SJSA1 (cell line): ENCODE measurements at regions not wholly inside any gene's neighbourhood (a gene's known extent, or its start where the extent isn't known, plus 50 kb on each side); places are given as distances from the start of the nearest gene placed in this dataset.
"Not testable (repeated sequence)": the region's sequence is repeated elsewhere in the genome, so short reads cannot be mapped to it uniquely, and the experiment has no call there.

Experiments used
- DNase-seq, 2 experiments: peaks; one replicate each; pipeline ENCODE4 v3.0.0-alpha.2; 2015 to 2020; ENCODE audit warnings: low spot score in 2 of 2, low read depth in 1 of 2
- H3K27ac ChIP-seq: fragments of 250-450 bp; sonication (Bioruptor Pico); 2 replicates; pipeline ENCODE4 v1.5.1; 2020; ENCODE audit warnings: mild to moderate bottlenecking, moderate library complexity
- H3K27me3 ChIP-seq: fragments of 250-450 bp; sonication (Bioruptor Pico); replicated peaks from 2 replicates; pipeline ENCODE4 v1.5.1; 2020; ENCODE audit warnings: mild to moderate bottlenecking, moderate library complexity
- H3K36me3 ChIP-seq: fragments of 250-450 bp; sonication (Bioruptor Pico); 2 replicates; pipeline ENCODE4 v1.5.1; 2020; ENCODE audit warnings: mild to moderate bottlenecking
- H3K4me1 ChIP-seq: fragments of 250-450 bp; sonication (Bioruptor Pico); replicated peaks from 2 replicates; pipeline ENCODE4 v1.6.1; 2021; ENCODE audit warnings: mild to moderate bottlenecking
- H3K4me3 ChIP-seq: fragments of 250-450 bp; sonication (Bioruptor Pico); 2 replicates; pipeline ENCODE4 v1.5.1; 2020; ENCODE audit warnings: mild to moderate bottlenecking
- H3K9me3 ChIP-seq: fragments of 250-450 bp; sonication (Bioruptor Pico); replicated peaks from 2 replicates; pipeline ENCODE4 v1.5.1; 2020; ENCODE audit warnings: mild to moderate bottlenecking

- H3K27ac ChIP-seq = no peak overlapping the region
- no peak for DNase-seq
- no peak overlapping the region for H3K4me3 ChIP-seq
- H3K9me3 ChIP-seq = peaks cover 17% of the 10 kb centered on the region; the same call in 1 of the 2 replicates
- H3K27me3 ChIP-seq = peaks cover 4% of the 10 kb centered on the region
- peaks cover 19% of the 10 kb centered on the region for H3K4me1 ChIP-seq
- H3K36me3 ChIP-seq = peaks cover 4% of the 10 kb centered on the region; the same call in 1 of the 2 replicates
Observed at GRCh38 chr12:46518729-46519128, 146.2 kb upstream of the SLC38A2 start.

GRCh38 chr12:46518169-46518568, 145.6 kb upstream of the SLC38A2 start:
- Histone ChIP-seq H3K9me3 (peaks cover 17% of the 10 kb centered on the region; the same call in 1 of the 2 replicates), H3K27me3 (peaks cover 4% of the 10 kb centered on the region), H3K27ac (no peak overlapping the region), H3K36me3 (peaks cover 4% of the 10 kb centered on the region; the same call in 1 of the 2 replicates), H3K4me1 (peaks cover 13% of the 10 kb centered on the region), H3K4me3 (no peak overlapping the region)
- DNase-seq = peak in 1 of 2 experiments; percentile 48

- H3K27me3 ChIP-seq = peaks cover 4% of the 10 kb centered on the region
- DNase-seq = no peak
- no peak overlapping the region for H3K27ac ChIP-seq
- H3K9me3 ChIP-seq = peaks cover 17% of the 10 kb centered on the region; the same call in 1 of the 2 replicates
- H3K36me3 ChIP-seq = peaks cover 4% of the 10 kb centered on the region; the same call in 1 of the 2 replicates
- H3K4me3 ChIP-seq = no peak overlapping the region
- H3K4me1 ChIP-seq = peaks cover 7% of the 10 kb centered on the region
Observed at GRCh38 chr12:46517579-46517962, 145.0 kb upstream of the SLC38A2 start.

- Histone ChIP-seq H3K9me3 (peaks cover 20% of the 10 kb centered on the region; the same call in 1 of the 2 replicates), H3K4me1 (peaks cover 3% of the 10 kb centered on the region), H3K27me3 (peaks cover 4% of the 10 kb centered on the region), H3K4me3 (no peak overlapping the region), H3K36me3 (peaks cover 4% of the 10 kb centered on the region; the same call in 1 of the 2 replicates), H3K27ac (no peak overlapping the region)
- peak; percentile 64 to 87 for DNase-seq
Observed at GRCh38 chr12:46516933-46517578, 144.5 kb upstream of the SLC38A2 start.

- Histone ChIP-seq H3K36me3 (peaks cover 4% of the 10 kb centered on the region; the same call in 1 of the 2 replicates), H3K4me3 (no peak overlapping the region), H3K27ac (no peak overlapping the region), H3K27me3 (peaks cover 4% of the 10 kb centered on the region), H3K4me1 (no peaks in the 10 kb centered on the region), H3K9me3 (peaks cover 22% of the 10 kb centered on the region; the same call in 1 of the 2 replicates)
- peak; percentile 66 to 89 for DNase-seq
Observed at GRCh38 chr12:46516238-46516932, 143.8 kb upstream of the SLC38A2 start.

- Histone ChIP-seq H3K4me1 (no peaks in the 10 kb centered on the region), H3K9me3 (peaks cover 24% of the 10 kb centered on the region), H3K4me3 (no peak overlapping the region), H3K27ac (no peak overlapping the region), H3K36me3 (peaks cover 4% of the 10 kb centered on the region; the same call in 1 of the 2 replicates), H3K27me3 (peaks cover 4% of the 10 kb centered on the region)
- peak in 1 of 2 experiments; percentile 88 for DNase-seq
Observed at GRCh38 chr12:46515829-46516228, 143.3 kb upstream of the SLC38A2 start.

- Histone ChIP-seq H3K27ac (no peak overlapping the region), H3K36me3 (peaks cover 4% of the 10 kb centered on the region; the same call in 1 of the 2 replicates), H3K9me3 (peaks cover 30% of the 10 kb centered on the region), H3K4me3 (no peak overlapping the region), H3K4me1 (no peaks in the 10 kb centered on the region), H3K27me3 (peaks cover 4% of the 10 kb centered on the region)
- DNase-seq = peak in 1 of 2 experiments; percentile 59
Observed at GRCh38 chr12:46514886-46515285, 142.3 kb upstream of the SLC38A2 start.

GRCh38 chr12:46510257-46510656, 137.7 kb upstream of the SLC38A2 start:
- not testable (repeated sequence) for H3K4me3 ChIP-seq, H3K4me1 ChIP-seq, H3K27ac ChIP-seq, H3K36me3 ChIP-seq, DNase-seq, H3K27me3 ChIP-seq
- peaks cover 29% of the 10 kb centered on the region for H3K9me3 ChIP-seq

GRCh38 chr12:46509135-46509534, 136.6 kb upstream of the SLC38A2 start:
- Histone ChIP-seq H3K36me3 (no peaks in the 10 kb centered on the region), H3K4me1 (no peaks in the 10 kb centered on the region), H3K9me3 (peaks cover 24% of the 10 kb centered on the region), H3K27me3 (no peaks in the 10 kb centered on the region), H3K4me3 (no peak overlapping the region), H3K27ac (no peak overlapping the region)
- peak; percentile 52 to 54 for DNase-seq

GRCh38 chr12:46508651-46509050, 136.1 kb upstream of the SLC38A2 start:
- Histone ChIP-seq H3K4me3 (no peak overlapping the region), H3K36me3 (no peaks in the 10 kb centered on the region), H3K9me3 (peaks cover 24% of the 10 kb centered on the region), H3K4me1 (no peaks in the 10 kb centered on the region), H3K27me3 (no peaks in the 10 kb centered on the region), H3K27ac (no peak overlapping the region)
- DNase-seq = peak; percentile 54 to 58

GRCh38 chr12:46507766-46508165, 135.2 kb upstream of the SLC38A2 start:
- H3K9me3 ChIP-seq = peaks cover 24% of the 10 kb centered on the region
- no peaks in the 10 kb centered on the region for H3K27me3 ChIP-seq
- DNase-seq = peak in 1 of 2 experiments; percentile 57
- H3K4me3 ChIP-seq = no peak overlapping the region
- no peaks in the 10 kb centered on the region for H3K4me1 ChIP-seq
- no peaks in the 10 kb centered on the region for H3K36me3 ChIP-seq
- H3K27ac ChIP-seq = no peak overlapping the region

- Histone ChIP-seq H3K4me3 (no peak overlapping the region), H3K4me1 (no peaks in the 10 kb centered on the region), H3K36me3 (no peaks in the 10 kb centered on the region), H3K27me3 (no peaks in the 10 kb centered on the region), H3K27ac (no peak overlapping the region), H3K9me3 (peaks cover 20% of the 10 kb centered on the region)
- peak; percentile 56 to 80 for DNase-seq
Observed at GRCh38 chr12:46506961-46507360, 134.4 kb upstream of the SLC38A2 start.

- Histone ChIP-seq H3K27ac (no peak overlapping the region), H3K36me3 (no peaks in the 10 kb centered on the region), H3K4me3 (no peak overlapping the region), H3K4me1 (no peaks in the 10 kb centered on the region), H3K9me3 (peaks cover 18% of the 10 kb centered on the region), H3K27me3 (no peaks in the 10 kb centered on the region)
- DNase-seq = peak in 1 of 2 experiments; percentile 54
Observed at GRCh38 chr12:46506198-46506597, 133.6 kb upstream of the SLC38A2 start.

GRCh38 chr12:46504494-46504893, 131.9 kb upstream of the SLC38A2 start:
- DNase-seq = peak in 1 of 2 experiments; percentile 46
- Histone ChIP-seq H3K9me3 (peaks cover 10% of the 10 kb centered on the region), H3K4me3 (no peak overlapping the region), H3K36me3 (no peaks in the 10 kb centered on the region), H3K27me3 (no peaks in the 10 kb centered on the region), H3K27ac (no peak overlapping the region), H3K4me1 (no peaks in the 10 kb centered on the region)
